Osteocyte (in vitro differentiated cells): ENCODE measurements at regions not wholly inside any gene's neighbourhood (a gene's known extent, or its start where the extent isn't known, plus 50 kb on each side); places are given as distances from the start of the nearest gene placed in this dataset.

Source experiments
- DNase-seq: peaks from one replicate; pipeline ENCODE4 v3.0.0; 2021; ENCODE audit warnings: mixed read lengths; ENCODE audit not compliant: unreplicated experiment; ENCODE audit errors: extremely low spot score
- H3K27ac Mint-ChIP-seq: one replicate; pipeline ENCODE4 v1.8.0; 2021; ENCODE audit warnings: mild to moderate bottlenecking, mixed read lengths; ENCODE audit not compliant: unreplicated experiment
- H3K27me3 Mint-ChIP-seq: one replicate; pipeline ENCODE4 v1.8.0; 2021; ENCODE audit warnings: mixed read lengths; ENCODE audit not compliant: unreplicated experiment
- H3K36me3 Mint-ChIP-seq: one replicate; pipeline ENCODE4 v1.8.0; 2021; ENCODE audit warnings: mixed read lengths; ENCODE audit not compliant: unreplicated experiment
- H3K4me1 Mint-ChIP-seq: one replicate; pipeline ENCODE4 v1.8.0; 2021; ENCODE audit warnings: mixed read lengths; ENCODE audit not compliant: unreplicated experiment
- H3K4me3 Mint-ChIP-seq: one replicate; pipeline ENCODE4 v1.8.0; 2021; ENCODE audit warnings: mild to moderate bottlenecking, moderate library complexity, mixed read lengths; ENCODE audit not compliant: unreplicated experiment
- H3K9me3 Mint-ChIP-seq: one replicate; pipeline ENCODE4 v1.8.0; 2021; ENCODE audit warnings: mixed read lengths; ENCODE audit not compliant: unreplicated experiment
- TF ChIP-seq, protein P1 (sequence below): fragments of 200-600 bp; sonication (generic); IDR thresholded peaks from 2 replicates; pipeline ENCODE4 v1.5.0; 2021; ENCODE audit warnings: antibody characterized with exemption, mild to moderate bottlenecking, moderate library complexity

DNA sequence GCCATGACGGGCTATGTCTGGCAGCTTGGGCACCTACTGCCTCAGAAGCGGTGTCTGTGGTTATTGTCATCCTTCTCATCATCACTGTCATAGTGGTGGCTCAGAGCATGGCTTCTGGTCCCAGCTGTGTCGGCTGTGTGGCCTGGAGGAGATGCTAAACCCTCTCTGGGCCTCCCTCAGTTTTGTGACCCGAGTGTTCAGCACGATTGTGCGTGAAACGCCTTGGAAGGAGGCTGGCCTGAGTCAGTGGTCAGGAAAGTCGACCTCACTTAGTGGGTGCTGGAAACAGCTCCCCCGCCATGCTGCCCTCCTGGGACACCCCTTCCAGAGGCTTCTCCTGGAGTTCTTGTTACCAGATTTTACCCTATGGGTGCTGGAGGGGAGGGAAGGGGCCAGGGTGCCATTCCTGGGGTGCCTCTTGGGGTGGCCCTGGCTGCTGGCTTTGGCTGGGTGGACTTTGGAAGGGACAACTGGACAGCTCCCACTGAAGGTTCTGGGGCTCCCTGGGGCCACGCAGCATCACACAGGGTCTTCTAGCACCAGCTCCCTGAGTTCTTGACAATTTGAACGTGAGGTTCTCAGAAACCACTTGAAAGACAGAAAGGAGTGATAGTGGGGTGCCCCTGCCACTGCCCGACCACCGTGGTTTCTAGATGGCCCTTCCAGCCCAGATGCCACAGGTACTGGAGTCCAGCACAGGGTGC lies 226.5 kb upstream of the GSE1 start:
- no peaks in the 10 kb centered on the region for H3K27me3 Mint-ChIP-seq
- DNase-seq: no peak

DNA sequence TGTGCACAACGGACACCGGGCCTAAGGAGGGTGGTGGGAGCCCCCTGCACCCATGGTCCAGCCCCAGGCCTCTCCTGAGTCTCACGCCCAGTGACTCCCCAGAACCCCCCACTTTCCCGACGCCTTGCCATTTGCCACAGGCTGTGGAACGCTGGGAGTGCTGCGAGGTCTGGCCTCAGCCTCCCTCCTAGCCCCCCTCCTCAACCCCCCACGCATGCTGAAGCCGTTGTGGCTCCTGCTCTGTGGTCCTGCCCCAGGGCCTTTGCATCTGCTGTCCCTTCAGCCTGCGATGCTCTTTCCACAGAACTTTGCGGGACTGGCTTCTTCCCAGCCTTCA lies 226.0 kb upstream of the GSE1 start:
- no peak overlapping the region for H3K27ac Mint-ChIP-seq
- H3K9me3 Mint-ChIP-seq: no peaks in the 10 kb centered on the region
- no peaks in the 10 kb centered on the region for H3K27me3 Mint-ChIP-seq
- no peak for DNase-seq
- TF ChIP-seq, protein P1, sequence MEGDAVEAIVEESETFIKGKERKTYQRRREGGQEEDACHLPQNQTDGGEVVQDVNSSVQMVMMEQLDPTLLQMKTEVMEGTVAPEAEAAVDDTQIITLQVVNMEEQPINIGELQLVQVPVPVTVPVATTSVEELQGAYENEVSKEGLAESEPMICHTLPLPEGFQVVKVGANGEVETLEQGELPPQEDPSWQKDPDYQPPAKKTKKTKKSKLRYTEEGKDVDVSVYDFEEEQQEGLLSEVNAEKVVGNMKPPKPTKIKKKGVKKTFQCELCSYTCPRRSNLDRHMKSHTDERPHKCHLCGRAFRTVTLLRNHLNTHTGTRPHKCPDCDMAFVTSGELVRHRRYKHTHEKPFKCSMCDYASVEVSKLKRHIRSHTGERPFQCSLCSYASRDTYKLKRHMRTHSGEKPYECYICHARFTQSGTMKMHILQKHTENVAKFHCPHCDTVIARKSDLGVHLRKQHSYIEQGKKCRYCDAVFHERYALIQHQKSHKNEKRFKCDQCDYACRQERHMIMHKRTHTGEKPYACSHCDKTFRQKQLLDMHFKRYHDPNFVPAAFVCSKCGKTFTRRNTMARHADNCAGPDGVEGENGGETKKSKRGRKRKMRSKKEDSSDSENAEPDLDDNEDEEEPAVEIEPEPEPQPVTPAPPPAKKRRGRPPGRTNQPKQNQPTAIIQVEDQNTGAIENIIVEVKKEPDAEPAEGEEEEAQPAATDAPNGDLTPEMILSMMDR: no peak
- peaks cover 11% of the 10 kb centered on the region for H3K4me1 Mint-ChIP-seq
- no peaks in the 10 kb centered on the region for H3K36me3 Mint-ChIP-seq
- H3K4me3 Mint-ChIP-seq: no peak overlapping the region

More for the DNA sequence above, 226.5 kb upstream of the GSE1 start:
- peaks cover 12% of the 10 kb centered on the region for H3K4me1 Mint-ChIP-seq
- H3K4me3 Mint-ChIP-seq: no peak overlapping the region
- H3K9me3 Mint-ChIP-seq: no peaks in the 10 kb centered on the region
- TF ChIP-seq, protein P1: no peak
- H3K36me3 Mint-ChIP-seq: no peaks in the 10 kb centered on the region
- no peak overlapping the region for H3K27ac Mint-ChIP-seq

DNA sequence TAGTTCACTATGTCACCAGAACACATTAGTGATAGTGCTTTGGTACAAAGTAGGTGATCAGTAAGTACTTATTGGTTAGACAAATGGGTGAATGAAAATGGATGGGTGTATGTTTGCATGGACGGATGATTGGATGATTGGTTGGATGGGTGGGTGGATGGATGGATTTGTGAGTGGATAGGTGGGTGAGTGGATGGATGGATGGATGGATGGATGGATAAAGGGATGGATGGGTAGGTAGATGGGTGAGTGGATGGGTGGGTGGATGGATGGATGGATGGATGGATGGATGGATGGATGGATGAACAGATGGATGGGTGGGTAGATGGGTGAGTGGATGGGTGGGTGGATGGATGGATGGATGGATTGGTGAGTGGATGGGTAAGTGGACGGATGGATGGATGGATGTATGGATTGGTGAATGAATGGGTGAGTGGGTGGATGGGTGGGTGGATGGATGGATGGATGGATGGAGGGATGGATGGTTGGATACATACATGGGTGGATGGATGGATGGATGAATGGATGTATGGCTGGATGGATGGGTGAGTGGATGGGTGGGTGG lies 225.3 kb upstream of the GSE1 start:
- Mint-ChIP-seq H3K27ac (no peak overlapping the region), H3K4me3 (no peak overlapping the region), H3K4me1 (peaks cover 8% of the 10 kb centered on the region), H3K9me3 (no peaks in the 10 kb centered on the region), H3K36me3 (no peaks in the 10 kb centered on the region), H3K27me3 (no peaks in the 10 kb centered on the region)
- no peak for DNase-seq
- TF ChIP-seq, protein P1: no peak

DNA sequence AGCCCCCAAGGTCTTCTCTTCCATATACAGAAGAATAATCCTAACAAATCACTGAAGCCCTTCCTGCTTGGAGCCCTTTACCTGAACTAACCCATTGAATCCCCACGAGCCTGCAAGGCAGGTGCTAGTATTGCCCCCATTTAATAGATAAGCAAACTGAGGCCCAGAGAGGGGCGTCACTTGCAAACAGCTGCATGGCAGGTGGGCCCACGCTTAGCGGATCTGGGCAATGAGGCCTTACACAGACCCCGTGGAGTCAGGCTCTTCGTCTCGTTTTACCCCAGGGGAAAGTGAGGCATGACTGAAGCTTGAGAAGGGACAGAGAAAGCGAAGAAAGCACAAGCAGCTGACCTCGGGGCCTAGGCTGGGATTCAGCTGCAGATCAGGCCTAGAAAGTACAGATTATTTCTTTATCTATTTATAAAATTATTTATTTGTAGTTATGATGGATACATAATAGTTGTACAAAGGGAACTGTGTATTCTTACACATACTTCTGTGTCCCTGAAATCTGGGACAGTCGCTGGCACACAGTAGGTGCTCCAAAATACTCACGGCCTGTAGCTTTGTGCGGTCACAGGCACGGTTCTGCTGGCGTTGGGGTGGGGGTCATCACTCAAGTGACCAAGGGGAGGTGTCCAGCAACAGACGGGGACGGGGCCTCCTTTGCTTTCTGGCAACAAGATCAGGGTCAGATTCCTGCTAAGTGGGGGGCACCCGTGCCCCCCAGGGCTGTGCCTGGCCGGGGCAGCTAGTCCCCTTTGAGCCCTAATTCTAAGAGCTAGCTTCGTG lies 223.2 kb upstream of the GSE1 start:
- Mint-ChIP-seq H3K27ac (peak overlapping the region; percentile 44), H3K9me3 (no peaks in the 10 kb centered on the region), H3K4me1 (peaks cover 20% of the 10 kb centered on the region), H3K4me3 (no peak overlapping the region), H3K27me3 (no peaks in the 10 kb centered on the region), H3K36me3 (no peaks in the 10 kb centered on the region)
- DNase-seq: no peak
- TF ChIP-seq, protein P1: no peak

DNA sequence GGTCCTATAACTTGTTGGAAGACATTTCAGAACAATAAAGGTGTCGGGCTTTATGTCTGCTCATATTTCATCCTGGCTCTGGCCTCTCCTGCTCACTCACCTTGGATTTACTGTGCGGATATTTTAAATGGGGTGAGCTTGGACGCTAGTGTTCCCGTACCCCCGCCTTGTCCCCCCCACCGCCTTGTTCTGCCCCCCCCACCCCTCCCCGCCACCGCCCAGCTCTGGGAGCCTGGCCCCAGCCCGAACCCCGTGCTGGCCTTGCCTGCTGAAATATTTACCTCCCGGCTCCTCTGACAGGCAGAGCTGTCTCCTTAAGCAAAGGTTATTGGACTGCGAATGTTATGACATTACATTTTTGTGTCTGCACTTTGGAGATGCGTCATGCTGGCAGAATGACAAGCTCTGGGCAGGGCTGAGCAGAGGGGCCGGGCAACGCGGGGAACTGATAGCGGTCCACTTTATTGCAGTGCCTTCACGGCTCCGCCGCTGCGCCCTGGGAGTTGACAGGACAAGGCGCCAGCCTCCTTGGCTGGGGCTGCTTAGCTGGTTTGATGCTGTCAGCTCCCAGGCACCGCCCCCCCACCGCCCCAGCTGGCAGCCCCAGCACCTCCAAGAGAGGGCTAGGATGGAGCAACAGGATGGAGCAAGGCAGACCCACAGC lies 222.5 kb upstream of the GSE1 start:
- no peaks in the 10 kb centered on the region for H3K36me3 Mint-ChIP-seq
- peaks cover 27% of the 10 kb centered on the region for H3K4me1 Mint-ChIP-seq
- TF ChIP-seq, protein P1: no peak
- H3K27ac Mint-ChIP-seq: peak overlapping the region; percentile 44
- H3K9me3 Mint-ChIP-seq: no peaks in the 10 kb centered on the region
- no peak overlapping the region for H3K4me3 Mint-ChIP-seq
- H3K27me3 Mint-ChIP-seq: no peaks in the 10 kb centered on the region
- no peak for DNase-seq
